ENCODE measurements at regions not wholly inside any gene's neighbourhood (a gene's known extent, or its start where the extent isn't known, plus 50 kb on each side); places are given as distances from the start of the nearest gene placed in this dataset.
"Not testable (repeated sequence)": the region's sequence is repeated elsewhere in the genome, so short reads cannot be mapped to it uniquely, and the experiment has no call there.

GRCh38 chr1:68788762-68789161, 291.9 kb upstream of the DEPDC1 start:
- DNase-seq = no peak

GRCh38 chr1:68791800-68792199, 294.9 kb upstream of the DEPDC1 start:
- DNase-seq = no peak

GRCh38 chr1:68795956-68796355, 299.1 kb upstream of the DEPDC1 start:
- no peak for DNase-seq

- no peak for DNase-seq
These were observed 300.0 kb upstream of the DEPDC1 start for GRCh38 chr1:68796888-68797287.

GRCh38 chr1:68798071-68798470, 301.2 kb upstream of the DEPDC1 start:
- no peak for DNase-seq

- DNase-seq = no peak
These were observed 302.2 kb upstream of the DEPDC1 start for GRCh38 chr1:68799096-68799495.

- no peak for DNase-seq
These were observed 303.3 kb upstream of the DEPDC1 start for GRCh38 chr1:68800182-68800581.

- DNase-seq = no peak
These were observed 304.6 kb upstream of the DEPDC1 start for GRCh38 chr1:68801440-68801839.

- no peak for DNase-seq
These were observed 308.3 kb upstream of the DEPDC1 start for GRCh38 chr1:68805097-68805641.

GRCh38 chr1:68808351-68808750, 311.5 kb upstream of the DEPDC1 start:
- DNase-seq = no peak

GRCh38 chr1:68811806-68812205, 314.9 kb upstream of the DEPDC1 start:
- no peak for DNase-seq

GRCh38 chr1:68812333-68812732, 315.5 kb upstream of the DEPDC1 start:
- DNase-seq = no peak

GRCh38 chr1:68814067-68814466, 317.2 kb upstream of the DEPDC1 start:
- no peak for DNase-seq

GRCh38 chr1:68815632-68816031, 318.8 kb upstream of the DEPDC1 start:
- no peak for DNase-seq

- not testable (repeated sequence) for DNase-seq
These were observed 320.8 kb upstream of the DEPDC1 start for GRCh38 chr1:68817505-68818210.

GRCh38 chr1:68819190-68819829, 322.4 kb upstream of the DEPDC1 start:
- no peak for DNase-seq

- DNase-seq = no peak
These were observed 323.3 kb upstream of the DEPDC1 start for GRCh38 chr1:68820151-68820550.

GRCh38 chr1:68826836-68827235, 330.0 kb upstream of the DEPDC1 start:
- DNase-seq = no peak

GRCh38 chr1:68827261-68827660, 330.4 kb upstream of the DEPDC1 start:
- no peak for DNase-seq

- no peak for DNase-seq
These were observed 331.1 kb upstream of the DEPDC1 start for GRCh38 chr1:68828013-68828412.

- no peak for DNase-seq
These were observed 334.4 kb upstream of the DEPDC1 start for GRCh38 chr1:68831281-68831680.

GRCh38 chr1:68848017-68848416, 351.1 kb upstream of the DEPDC1 start:
- no peak for DNase-seq

- no peak for DNase-seq
These were observed 371.7 kb upstream of the DEPDC1 start for GRCh38 chr1:68868606-68869005.

GRCh38 chr1:68873144-68873543, 376.3 kb upstream of the DEPDC1 start:
- no peak for DNase-seq

All from fibroblast of skin of right biceps (primary cell).